OCI-LY7 (cell line): ENCODE measurements at regions not wholly inside any gene's neighbourhood (a gene's known extent, or its start where the extent isn't known, plus 50 kb on each side); places are given as distances from the start of the nearest gene placed in this dataset.

Source experiments
- BruUV-seq: library from RNA; stranded (reverse); fragments of 400-500 nt; replicated peaks from 2 replicates; lab custom pipeline; 2021; lab: Mats Ljungman, UMichigan
- CTCF ChIA-PET: fragments of 300-600 bp; sonication (Branson Sonifier 250); formaldehyde crosslinking; loops from one replicate; lab custom pipeline; 2022; ENCODE audit warnings: antibody characterized with exemption; ENCODE audit not compliant: unreplicated experiment; lab: Charles Lee
- POLR2A ChIA-PET: fragments of 300-600 bp; sonication (Branson Sonifier 250); formaldehyde crosslinking; loops from one replicate; lab custom pipeline; 2022; ENCODE audit warnings: antibody characterized with exemption; lab: Charles Lee
- DNase-seq: peaks from one replicate; pipeline ENCODE4 v3.0.0-alpha.2; 2015; ENCODE audit warnings: low spot score
- H2AFZ ChIP-seq: fragments of 200-600 bp; sonication (generic), shearing (Covaris generic); 2 replicates; pipeline ENCODE4 v1.6.1; 2014; ENCODE audit warnings: mild to moderate bottlenecking, antibody characterized with exemption, low read length, moderate library complexity
- H3K27ac ChIP-seq: fragments of 200-600 bp; sonication (generic); 2 replicates; pipeline ENCODE4 v1.5.1; 2014; ENCODE audit warnings: mixed run types, low read depth, mild to moderate bottlenecking, moderate library complexity, low read length, inconsistent platforms; ENCODE audit not compliant: poor library complexity, severe bottlenecking
- H3K36me3 ChIP-seq: fragments of 200-600 bp; sonication (generic); 2 replicates; pipeline ENCODE4 v1.6.1; 2014; ENCODE audit warnings: mild to moderate bottlenecking, antibody characterized with exemption, low read length, moderate library complexity, mixed read lengths; ENCODE audit not compliant: insufficient read depth
- H3K4me1 ChIP-seq: fragments of 200-600 bp; sonication (generic); 2 replicates; pipeline ENCODE4 v1.5.1; 2014; ENCODE audit warnings: mild to moderate bottlenecking, low read length; ENCODE audit not compliant: insufficient read depth, poor library complexity, severe bottlenecking
- H3K4me2 ChIP-seq: fragments of 200-600 bp; sonication (generic); 2 replicates; pipeline ENCODE4 v1.6.1; 2014; ENCODE audit warnings: mild to moderate bottlenecking, low read length
- H3K4me3 ChIP-seq: fragments of 200-600 bp; sonication (generic); 2 replicates; pipeline ENCODE4 v1.5.1; 2014; ENCODE audit warnings: mild to moderate bottlenecking, low read depth, low read length; ENCODE audit not compliant: poor library complexity, severe bottlenecking
- H3K79me2 ChIP-seq: fragments of 200-600 bp; sonication (generic); 2 replicates; pipeline ENCODE4 v1.6.1; 2016; ENCODE audit warnings: low read depth, mild to moderate bottlenecking, low read length, moderate library complexity, mixed read lengths; ENCODE audit not compliant: insufficient read depth
- H3K9me2 ChIP-seq: fragments of 200-600 bp; sonication (generic); 2 replicates; pipeline ENCODE4 v1.6.1; 2016; ENCODE audit warnings: mild to moderate bottlenecking, low read length, mixed read lengths; ENCODE audit not compliant: insufficient read depth
- H3K9me3 ChIP-seq: fragments of 200-600 bp; sonication (generic); 2 replicates; pipeline ENCODE4 v1.6.1; 2014; ENCODE audit warnings: mild to moderate bottlenecking, mixed run types, low read length, mixed read lengths
- H4K20me1 ChIP-seq: fragments of 200-600 bp; sonication (generic); 2 replicates; pipeline ENCODE4 v1.6.1; 2014; ENCODE audit warnings: mild to moderate bottlenecking, antibody characterized with exemption, low read length, moderate library complexity, mixed read lengths; ENCODE audit not compliant: insufficient read depth
- CTCF ChIP-seq: fragments of 200-600 bp; sonication (generic); conservative IDR thresholded peaks from 2 replicates; pipeline ENCODE4 v1.5.1; 2014; ENCODE audit warnings: mild to moderate bottlenecking, antibody characterized with exemption, low read length, moderate library complexity, mixed read lengths
- EZH2phosphoT487 ChIP-seq: fragments of 200-600 bp; sonication (generic); IDR thresholded peaks from 2 replicates; pipeline ENCODE4 v1.6.1; 2018; ENCODE audit warnings: low read depth, borderline replicate concordance, mild to moderate bottlenecking, mixed run types, antibody characterized with exemption, low read length, moderate library complexity, mixed read lengths
- intact Hi-C: fragments of 100-400 bp; cut with micrococcal nuclease; formaldehyde crosslinking; loops from one replicate; pipeline ENCODE4 v1.10.0; 2022; ENCODE audit not compliant: unreplicated experiment

GRCh38 chr1:115437196-115437595 lies 99.1 kb upstream of the NGF start:
- Histone ChIP-seq H3K79me2 (no peaks in the 10 kb centered on the region), H3K9me2 (no peaks in the 10 kb centered on the region), H3K4me2 (no peak overlapping the region), H3K9me3 (no peaks in the 10 kb centered on the region), H3K4me1 (no peaks in the 10 kb centered on the region), H3K27ac (no peak overlapping the region), H2AFZ (no peak overlapping the region), H3K4me3 (no peak overlapping the region), H4K20me1 (no peaks in the 10 kb centered on the region), H3K36me3 (no peaks in the 10 kb centered on the region)
- intact Hi-C loops = no loop called here
- TF ChIP-seq EZH2phosphoT487 = no peak
- TF ChIP-seq CTCF = no peak
- DNase-seq = no peak
- ChIA-PET POLR2A (interaction anchor here (0.5 to 0.6 kb wide), 2 partner anchors 10 to 335 kb away, joined by 3 read pairs; no protein-coding TSS in a partner anchor), CTCF (no interaction called here)
- no TSS peak for BruUV-seq

- no peak for DNase-seq
- no TSS peak for BruUV-seq
- H3K9me2 ChIP-seq = no peaks in the 10 kb centered on the region
- H3K27ac ChIP-seq = no peak overlapping the region
- no peaks in the 10 kb centered on the region for H4K20me1 ChIP-seq
- H3K4me3 ChIP-seq = no peak overlapping the region
- intact Hi-C loops = no loop called here
- no peaks in the 10 kb centered on the region for H3K36me3 ChIP-seq
- no peak overlapping the region for H3K4me2 ChIP-seq
- H2AFZ ChIP-seq = no peak overlapping the region
- H3K9me3 ChIP-seq = no peaks in the 10 kb centered on the region
- POLR2A ChIA-PET = interaction anchor here (1.1 kb wide), 1 partner anchor 12 kb away, joined by 3 read pairs; no protein-coding TSS in a partner anchor
- CTCF ChIA-PET = no interaction called here
- no peaks in the 10 kb centered on the region for H3K79me2 ChIP-seq
- no peaks in the 10 kb centered on the region for H3K4me1 ChIP-seq
- no peak for TF ChIP-seq EZH2phosphoT487
- TF ChIP-seq CTCF = no peak
Measured at GRCh38 chr1:115436596-115436995, 98.5 kb upstream of the NGF start.

GRCh38 chr1:115433483-115433882 lies 95.4 kb upstream of the NGF start:
- no peak overlapping the region for H3K4me3 ChIP-seq
- POLR2A ChIA-PET = no interaction called here
- H3K9me3 ChIP-seq = no peaks in the 10 kb centered on the region
- intact Hi-C loops = no loop called here
- H3K27ac ChIP-seq = no peak overlapping the region
- no peaks in the 10 kb centered on the region for H3K36me3 ChIP-seq
- TF ChIP-seq EZH2phosphoT487 (no peak), CTCF (no peak)
- no peaks in the 10 kb centered on the region for H3K4me1 ChIP-seq
- no peaks in the 10 kb centered on the region for H4K20me1 ChIP-seq
- no TSS peak for BruUV-seq
- no peak overlapping the region for H2AFZ ChIP-seq
- CTCF ChIA-PET = no interaction called here
- no peaks in the 10 kb centered on the region for H3K9me2 ChIP-seq
- no peaks in the 10 kb centered on the region for H3K79me2 ChIP-seq
- H3K4me2 ChIP-seq = no peak overlapping the region
- DNase-seq = no peak
